T-helper 1 cell treated with Interleukin-12 subunit alpha and Interleukin-12 subunit beta and Interleukin-4 antibody, amounts not matched to agents 30 ng/mL and 1 ng/mL, for 36 hours (primary cell): ENCODE measurements at regions not wholly inside any gene's neighbourhood (a gene's known extent, or its start where the extent isn't known, plus 50 kb on each side); places are given as distances from the start of the nearest gene placed in this dataset.

Experiments
- intact Hi-C: fragments of 100-400 bp; cut with micrococcal nuclease; formaldehyde crosslinking; loops from one replicate; pipeline ENCODE4 v1.15.1; 2024

DNA sequence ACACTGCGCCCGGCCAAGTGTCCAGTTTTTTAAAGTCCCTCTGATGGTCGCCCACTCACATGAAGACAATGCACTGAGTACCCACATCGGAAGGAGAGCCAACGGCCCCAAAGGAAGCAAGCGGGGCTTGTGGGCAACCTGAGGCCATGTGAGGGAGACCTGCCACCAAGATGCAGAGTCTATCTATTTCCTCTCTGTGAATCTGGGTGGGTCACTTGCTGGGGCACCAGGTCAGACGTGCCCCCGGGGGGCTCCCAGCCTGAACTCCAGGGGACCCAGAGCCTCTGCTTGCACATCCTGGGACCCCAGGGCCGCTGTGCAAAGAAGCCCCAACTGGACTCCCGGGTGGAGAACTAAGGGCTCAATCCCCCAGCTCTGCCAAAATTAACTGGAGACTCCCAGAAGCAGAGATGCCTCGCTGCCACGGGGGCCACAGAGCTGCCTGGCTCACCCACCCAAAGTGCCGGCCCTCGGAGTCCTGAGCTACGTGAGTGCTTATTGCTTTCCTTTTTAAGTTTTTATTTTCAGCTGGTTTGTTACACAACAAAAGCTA lies 106.4 kb downstream of the BRD1 start:
- intact Hi-C loops: loop anchor here (10.0 kb wide), 2 partner anchors 416 to 676 kb away; no protein-coding TSS in a partner anchor

DNA sequence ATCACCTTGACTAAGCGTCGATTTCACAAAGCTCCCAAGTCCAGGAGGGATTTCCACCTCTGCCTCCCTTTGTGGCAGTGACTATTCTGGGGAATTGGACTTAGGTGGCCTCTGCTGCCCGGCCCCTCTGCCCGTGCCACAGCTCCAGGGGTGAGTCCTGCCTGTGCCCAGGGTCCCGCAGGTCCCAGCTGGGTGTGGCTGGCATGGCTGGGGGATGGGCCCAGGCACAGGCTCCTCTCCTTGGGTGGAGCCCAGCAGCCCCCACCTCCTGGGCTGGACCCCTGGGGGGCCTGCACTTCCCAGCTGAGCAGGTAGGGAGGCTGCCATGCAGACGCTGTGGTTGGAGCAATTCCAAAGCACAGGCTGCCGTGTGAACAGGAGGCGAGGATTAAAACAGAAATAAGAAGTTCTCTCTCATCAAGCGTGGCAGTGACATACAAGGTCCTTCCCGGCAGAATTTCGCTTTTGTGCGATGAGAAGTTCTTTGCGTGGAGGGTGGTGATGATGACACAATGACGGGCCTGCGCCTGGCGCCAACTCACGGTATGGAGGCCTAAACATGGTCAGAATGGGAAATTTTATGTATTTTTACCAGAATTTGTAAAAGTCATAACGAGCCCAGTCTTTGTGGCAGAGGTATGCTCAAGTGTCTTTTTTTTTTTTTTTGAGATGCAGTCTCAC lies 107.3 kb downstream of the BRD1 start:
- intact Hi-C loops: loop anchor here (10.0 kb wide), 2 partner anchors 416 to 676 kb away; no protein-coding TSS in a partner anchor

DNA sequence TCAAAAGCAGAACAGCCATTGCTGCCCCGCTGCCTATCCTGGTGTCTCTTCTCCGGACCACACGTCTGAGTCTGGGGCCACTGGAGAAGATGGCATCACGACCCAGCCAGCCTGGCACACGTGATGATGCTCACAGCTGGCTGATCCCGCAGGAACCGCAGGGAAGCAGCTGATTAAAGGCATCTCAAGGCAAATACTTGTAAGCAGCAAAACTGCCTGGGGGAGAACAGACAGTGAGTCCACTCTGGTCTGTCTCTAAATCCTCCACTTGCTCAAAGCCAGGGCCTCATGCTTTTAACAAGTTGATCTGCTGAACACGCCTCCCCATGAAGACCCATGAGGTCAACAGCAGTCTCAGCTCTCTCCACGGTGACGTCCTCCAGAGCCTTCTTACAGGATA lies 108.6 kb downstream of the BRD1 start:
- intact Hi-C loops: no loop called here

DNA sequence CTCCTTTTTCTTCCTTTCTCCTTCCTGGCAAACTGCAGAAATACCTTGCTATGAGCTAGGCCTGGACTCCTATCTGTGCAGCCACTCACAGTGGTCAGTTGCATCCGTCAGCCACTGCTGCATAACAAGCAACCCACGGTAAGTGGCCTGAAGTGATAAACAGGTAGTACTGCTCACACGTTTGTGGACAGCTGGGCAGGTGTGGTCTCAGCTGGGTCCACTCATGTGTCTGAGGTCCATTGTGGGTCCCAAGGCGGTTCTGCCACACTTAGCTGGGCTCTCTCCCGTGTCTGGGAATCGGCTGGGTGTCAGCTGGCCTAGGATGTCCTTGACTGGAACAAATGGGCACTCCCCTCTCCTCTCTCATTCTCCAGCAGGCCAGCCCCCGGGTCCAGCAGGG lies 109.3 kb downstream of the BRD1 start:
- intact Hi-C loops: no loop called here

DNA sequence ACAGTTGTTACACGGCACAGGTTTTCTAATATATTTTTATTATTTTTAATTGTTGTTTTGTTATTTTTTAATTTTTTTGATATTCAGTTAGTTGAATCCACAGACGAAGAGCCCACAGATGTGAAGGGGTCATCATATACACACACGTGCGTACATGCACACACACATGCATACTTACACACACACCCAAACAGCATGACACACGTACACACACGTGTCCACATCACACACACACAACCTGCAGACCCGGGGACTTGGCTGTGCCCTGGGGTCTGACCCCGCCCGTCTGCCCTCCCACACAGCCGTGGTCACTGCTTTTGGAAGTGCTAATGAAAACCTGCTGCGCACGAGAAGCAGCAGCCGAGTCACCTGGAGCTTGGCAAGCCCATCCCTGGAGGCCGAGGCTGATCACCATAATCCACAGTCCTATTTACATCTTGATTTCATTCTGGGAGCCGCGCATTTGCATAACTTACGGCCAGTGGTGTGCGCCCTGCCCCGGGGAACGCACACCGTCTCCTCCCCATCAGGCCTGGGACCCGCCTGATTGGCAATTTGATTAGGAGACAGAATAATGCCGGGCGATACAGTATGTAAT lies 110.3 kb downstream of the BRD1 start:
- intact Hi-C loops: no loop called here

DNA sequence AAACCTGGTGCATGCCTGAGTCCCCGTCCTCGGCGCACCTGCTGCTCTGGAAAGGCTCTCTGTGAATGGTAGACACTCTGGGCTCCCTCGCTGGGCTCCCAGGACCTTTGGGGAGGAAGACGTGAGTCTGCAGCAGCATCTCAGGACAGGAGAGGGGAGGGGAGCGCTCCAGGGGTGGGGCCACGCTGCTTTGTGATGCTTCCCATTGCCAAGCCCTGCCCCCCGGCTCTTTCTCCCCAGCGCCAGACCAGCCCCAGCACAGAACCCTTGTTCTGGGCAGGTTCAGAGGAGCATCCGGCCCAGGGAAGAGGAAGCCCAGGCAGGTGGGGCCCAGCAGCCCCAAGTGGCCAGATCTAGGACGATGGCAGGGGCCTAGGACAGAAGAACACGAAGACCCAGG lies 111.2 kb downstream of the BRD1 start:
- intact Hi-C loops: no loop called here

DNA sequence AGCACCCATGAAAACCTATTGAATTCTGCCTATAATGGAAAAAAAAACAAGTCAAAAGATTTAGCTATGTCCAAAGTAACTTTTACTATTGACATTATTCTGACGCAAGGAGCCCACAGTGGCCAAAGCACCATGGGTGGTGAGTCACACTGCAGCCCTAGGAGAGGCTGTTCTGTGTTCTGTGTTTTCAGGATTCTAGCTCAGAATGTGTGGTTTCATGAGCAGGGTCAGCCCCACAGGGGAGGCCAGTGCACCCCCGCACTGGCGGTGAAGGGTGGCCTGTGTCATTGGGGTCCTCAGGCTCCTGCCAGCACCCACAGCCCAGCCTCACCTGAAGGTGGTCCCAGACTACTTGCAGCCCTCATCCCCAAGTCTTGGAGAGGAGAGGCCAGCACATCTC lies 112.2 kb downstream of the BRD1 start:
- intact Hi-C loops: no loop called here

DNA sequence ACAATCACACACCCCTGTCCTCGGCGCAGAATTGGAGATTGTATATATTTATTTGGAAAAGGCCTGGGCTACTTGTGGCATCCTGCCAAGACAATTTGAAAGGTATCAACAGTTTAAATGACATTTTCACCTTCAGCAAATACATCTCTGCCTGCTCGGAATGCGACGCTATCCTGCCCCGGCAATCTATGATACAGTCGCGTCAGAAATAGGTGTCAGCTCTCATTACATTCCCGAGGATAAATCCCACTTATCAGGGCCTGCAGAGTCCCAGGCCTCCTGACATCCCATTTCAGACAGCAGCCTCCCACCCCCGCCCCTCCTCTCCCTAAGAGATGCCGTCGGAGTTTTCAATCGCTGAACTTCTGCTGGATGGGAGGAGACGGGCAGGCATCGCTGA lies 114.7 kb downstream of the BRD1 start:
- intact Hi-C loops: no loop called here

DNA sequence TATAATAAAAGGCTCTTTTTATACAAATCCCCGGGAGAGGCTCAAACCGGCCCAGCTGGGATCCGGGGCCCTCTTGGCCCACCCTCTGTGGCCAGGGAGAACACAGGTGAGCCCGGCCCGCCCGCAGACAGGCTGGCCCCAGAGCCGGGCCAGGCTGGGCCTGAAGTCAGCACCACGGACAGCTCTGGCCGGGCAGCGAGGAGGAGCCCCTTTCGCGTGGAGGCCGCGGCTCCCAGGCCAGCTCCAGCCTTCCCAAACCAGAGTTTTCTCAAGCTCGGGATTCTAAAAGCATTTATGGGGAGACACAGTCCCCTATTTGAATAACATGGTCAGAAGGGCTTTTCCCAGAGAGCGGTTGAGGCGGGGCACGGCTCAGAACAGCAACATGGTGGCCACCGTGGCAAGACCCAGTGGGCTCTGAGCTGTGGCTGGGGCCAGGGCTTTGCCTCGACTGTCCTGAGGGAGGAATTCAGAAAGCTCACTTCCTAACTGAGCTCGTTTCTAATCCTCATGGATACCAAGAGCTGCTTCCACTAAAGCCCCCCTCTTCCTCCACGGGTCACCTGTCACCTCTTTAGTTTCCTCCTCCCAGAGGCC lies 115.4 kb downstream of the BRD1 start:
- intact Hi-C loops: no loop called here

DNA sequence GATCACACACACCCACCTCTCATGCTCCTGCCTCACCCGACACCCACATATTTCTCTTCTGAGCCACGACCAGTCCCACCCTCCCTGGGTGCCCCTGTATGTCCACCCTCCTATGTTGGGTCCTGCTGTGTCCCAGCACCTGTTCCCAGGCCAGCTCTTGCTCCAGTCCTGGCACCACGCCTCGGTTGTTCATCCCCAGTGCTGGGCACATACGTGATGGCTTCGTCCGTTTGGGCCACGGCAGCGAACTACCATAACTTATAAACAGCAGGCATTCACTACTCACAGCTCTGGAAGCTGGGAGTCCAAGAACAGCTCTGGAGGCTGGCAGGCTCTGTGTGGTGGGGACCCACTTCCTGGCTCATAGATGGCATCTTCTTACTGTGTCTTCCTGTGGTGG lies 116.9 kb downstream of the BRD1 start:
- intact Hi-C loops: no loop called here

DNA sequence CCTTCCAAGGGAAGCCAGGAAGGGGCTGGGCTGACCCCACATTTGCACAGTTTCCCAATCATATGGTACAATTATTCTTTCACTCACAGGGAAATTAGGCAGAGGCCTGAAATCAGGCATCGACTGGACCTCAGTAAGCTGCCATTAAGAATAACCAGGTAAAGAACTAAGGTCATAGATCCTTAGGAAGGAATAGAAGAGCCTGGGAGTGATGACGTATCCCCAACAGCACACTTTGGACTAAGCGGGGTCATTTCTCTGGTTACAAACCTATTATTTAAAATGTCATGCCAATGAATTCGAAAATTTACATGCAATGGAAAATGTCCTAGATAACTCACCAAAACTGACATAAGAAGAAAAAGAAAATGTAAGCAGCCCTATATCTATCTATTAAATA lies 118.2 kb downstream of the BRD1 start:
- intact Hi-C loops: no loop called here

DNA sequence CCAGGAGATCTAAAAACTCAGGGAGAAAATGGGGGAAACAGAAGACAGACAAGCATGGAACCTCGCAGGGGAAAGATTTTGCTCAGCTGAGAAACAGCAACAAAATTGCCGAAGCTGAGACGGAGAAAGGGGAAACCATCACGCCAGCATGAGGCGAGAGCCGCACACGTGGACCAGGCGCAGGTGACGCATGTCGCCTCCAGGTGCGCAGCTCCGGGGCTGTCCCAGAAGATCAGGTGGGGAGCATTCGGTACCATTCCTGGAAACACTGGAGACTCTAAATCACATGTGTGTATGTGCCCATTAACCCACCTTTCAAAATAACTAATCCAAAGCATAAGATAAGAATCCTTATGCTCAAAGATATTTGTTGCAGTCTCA lies 121.7 kb downstream of the BRD1 start:
- intact Hi-C loops: no loop called here

DNA sequence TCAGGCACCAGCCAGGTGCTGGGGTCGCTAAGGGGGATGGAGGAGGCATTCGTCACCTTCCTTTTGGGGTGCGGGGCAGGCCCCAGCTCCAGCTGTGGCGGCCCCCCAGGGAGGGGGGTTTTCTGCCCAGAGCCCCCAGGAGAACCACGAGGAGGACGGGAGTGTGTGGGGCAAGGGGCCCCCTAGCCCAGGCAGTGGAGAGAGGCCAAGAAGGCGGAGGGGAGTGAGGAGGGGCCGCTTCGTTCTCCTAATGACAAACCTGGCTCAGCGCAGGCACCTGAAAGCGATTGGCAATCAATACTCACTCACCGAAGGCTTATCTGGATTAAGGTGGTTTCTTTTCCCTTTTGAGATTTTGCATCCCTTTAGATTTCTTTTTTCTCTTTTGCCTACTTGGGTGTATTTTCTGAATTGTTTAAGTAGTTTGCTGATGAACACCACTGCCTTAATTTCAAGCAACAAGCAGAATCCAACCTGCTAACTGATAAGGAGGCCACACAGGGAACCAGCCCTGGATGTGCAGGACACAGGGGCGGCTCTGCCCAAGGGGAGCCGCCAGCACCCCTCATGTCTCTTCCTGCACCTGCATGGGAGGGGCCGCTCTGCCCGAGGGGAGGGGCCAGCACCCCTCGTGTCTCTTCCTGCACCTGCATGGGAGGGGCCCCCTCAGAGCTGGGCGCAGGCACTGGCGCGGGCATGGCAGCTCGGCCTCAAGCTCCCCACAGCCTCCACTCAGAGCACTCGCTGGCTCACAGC lies 122.3 kb downstream of the BRD1 start:
- intact Hi-C loops: no loop called here

DNA sequence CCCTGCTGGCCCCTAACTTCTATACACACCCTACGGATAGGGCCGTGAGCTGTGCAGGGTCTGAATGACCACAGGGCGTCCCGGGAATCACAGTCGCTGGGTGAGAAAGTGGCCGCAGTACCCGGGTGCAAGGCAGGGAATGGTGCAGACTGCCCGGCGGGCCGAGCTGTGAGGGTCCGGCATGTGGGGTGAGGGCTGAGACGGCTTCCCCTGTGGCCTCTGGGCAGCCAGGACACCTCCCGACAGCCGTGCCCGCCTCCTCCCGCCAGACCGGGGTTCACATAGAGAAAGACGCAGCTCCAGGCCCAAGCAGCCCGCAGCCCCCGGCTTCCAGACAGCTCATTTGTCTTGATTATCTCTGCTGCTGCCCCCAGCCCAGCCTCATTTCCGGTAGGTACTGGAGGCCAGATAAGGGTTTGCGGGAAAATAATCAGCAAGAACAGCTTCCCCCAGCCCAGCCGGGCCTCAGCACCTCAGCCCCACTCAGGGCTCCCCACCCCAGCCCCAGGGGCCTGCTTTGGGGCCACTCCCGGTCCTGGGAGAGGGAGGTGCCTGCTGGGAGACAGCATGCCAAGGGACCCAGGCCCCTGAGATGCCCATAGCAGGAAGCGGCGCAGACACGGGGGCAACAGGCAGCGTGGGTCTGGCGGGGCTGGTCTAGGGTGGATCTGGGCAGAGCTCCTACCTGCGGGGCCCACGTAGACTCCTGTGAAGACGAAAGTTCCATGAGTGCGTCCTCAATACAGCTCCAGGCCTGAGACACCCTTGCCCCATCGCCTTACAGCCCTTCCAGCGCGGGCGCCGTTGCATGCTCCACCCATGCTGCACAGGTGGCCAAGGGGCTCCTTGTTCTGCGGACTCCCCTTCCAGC lies 123.1 kb downstream of the BRD1 start:
- intact Hi-C loops: no loop called here

DNA sequence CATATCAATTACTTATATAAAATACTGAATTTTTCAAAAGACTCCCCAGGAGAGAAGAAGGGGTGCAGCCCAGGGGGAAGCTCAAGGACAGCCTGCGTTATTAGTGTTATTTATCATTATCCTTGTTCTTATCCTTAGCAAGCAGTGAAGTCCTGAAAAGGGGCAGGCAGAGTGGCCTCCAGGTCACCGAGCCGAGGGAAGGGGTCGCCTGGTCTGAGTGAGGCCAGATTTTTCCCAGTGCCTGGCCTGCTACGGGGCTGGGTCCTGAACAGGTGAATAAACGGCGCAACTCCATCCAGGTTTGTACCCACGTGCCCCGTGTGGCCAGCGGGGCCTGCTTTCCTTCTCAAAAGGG lies 123.7 kb downstream of the BRD1 start:
- intact Hi-C loops: no loop called here

DNA sequence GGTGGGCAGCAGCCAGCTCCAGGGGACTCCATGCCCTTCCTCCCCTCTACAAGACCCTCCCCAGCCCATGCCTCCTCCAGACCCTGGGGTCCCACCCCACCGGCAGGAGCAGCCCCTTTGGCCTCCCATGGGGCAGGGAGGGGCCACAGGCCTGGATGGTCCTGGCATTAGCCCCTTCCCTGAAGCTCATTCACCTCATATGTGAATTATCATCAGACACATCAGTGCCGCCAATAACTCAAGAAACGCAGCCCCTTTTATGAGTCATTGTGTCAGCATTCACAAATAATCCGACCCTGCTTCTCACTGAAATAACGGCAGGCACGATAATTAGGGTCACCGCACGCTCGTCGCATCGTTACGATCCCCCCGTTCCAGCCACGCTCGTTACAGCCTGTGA lies 124.2 kb downstream of the BRD1 start:
- intact Hi-C loops: no loop called here

DNA sequence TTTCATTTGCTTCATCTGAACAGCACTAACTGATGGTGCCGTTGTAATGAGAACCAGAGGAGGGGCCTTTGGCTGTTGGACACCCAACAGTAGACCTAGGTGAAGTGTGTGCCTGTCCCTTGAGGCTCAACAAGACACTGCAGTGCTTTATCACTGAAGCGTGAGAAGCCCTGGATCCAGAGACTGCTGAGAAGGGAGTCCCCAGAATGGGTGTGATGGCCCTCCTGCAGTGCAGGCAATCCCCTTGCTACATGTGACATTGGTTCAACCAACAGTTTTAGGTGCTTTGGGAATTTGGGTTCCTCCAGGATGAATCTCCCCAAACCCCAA lies 125.6 kb downstream of the BRD1 start:
- intact Hi-C loops: no loop called here

DNA sequence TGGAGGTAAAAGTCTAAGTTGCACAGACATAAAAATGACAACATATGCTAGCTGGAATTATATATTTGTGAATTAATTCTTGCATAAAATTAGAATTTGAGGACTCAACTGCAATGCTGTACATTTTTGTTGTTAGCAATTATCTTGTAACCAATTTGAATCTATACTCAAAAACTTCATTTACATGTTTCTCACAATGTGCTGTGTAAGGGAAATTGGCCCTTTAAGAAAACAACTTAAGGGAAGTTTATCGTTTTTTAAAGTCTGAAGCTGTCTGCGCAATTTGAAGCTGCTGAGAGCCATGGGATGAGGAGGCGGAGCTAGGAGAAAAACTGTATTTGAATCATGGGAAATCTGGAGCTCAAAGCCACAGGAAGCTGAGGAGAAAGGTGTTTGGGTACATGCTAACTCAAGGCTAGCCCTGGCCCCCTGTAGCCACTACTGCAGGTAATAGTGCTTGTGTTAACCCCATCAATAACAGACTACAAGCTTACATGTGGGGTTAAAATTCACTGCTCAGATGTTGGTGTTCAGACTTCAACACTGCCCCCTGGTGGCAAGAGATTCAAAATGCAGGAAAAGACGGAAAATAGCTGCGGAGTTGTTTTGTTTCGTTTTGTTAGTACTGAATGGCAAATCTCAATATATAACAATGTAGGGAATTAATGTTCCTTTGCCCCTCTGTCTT lies 126.1 kb downstream of the BRD1 start:
- intact Hi-C loops: no loop called here

DNA sequence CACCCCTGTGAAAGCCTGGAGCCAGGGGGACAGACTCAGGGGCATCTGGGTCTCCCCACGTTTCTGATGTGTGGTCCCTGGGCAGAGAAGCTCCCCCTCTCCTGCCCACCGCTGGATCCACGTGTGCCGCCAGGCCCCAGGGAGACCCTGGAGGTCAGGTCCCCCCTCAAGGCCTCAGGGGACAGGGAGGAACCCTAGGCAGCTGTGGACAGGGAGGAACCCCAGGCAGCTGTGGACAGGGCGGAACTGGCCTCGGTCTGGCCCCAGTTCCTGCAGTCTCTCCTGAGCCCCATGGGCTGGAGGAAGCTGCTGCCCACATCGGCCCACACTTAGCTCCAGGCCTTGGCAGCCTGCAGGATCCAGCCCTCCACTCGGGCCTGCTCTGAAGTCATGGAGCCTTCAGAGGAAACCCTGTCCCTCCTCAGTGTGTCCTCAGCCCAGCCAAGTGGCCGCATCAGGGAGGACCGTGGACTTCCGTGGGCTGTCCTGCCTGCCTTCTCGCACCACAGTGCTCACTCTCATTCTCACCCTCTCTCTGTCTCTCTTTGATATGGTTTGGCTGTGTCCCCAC lies 127.7 kb downstream of the BRD1 start:
- intact Hi-C loops: no loop called here

DNA sequence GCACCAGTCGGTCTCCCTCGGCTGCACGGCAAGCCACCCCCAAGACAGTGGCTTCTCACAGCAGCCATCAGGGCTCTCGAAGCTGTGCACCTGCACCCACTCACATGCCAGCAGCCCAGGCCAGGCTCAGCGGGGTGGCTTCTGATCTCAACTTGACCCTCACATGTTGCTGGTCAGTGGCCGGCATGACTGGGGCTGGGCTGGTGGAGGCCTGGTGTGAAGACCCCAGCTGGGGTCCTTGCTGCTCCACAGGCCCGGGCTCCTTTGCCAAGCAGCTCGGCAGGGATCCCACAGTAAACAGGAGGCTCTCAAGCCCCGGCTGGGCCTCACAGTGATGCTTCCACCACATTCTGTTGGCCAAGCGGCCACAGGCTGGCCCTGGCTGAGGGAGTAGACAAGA lies 128.2 kb downstream of the BRD1 start:
- intact Hi-C loops: no loop called here
